HG03039 (cell line): ENCODE measurements at regions not wholly inside any gene's neighbourhood (a gene's known extent, or its start where the extent isn't known, plus 50 kb on each side); places are given as distances from the start of the nearest gene placed in this dataset.
"Not testable (repeated sequence)": the region's sequence is repeated elsewhere in the genome, so short reads cannot be mapped to it uniquely, and the experiment has no call there.

Experiments
- ATAC-seq: cut with Tn5 transposase; IDR thresholded peaks from one replicate; pipeline ENCODE4 v1.9.1; 2021; ENCODE audit warnings: mild to moderate bottlenecking, moderate library complexity; ENCODE audit not compliant: unreplicated experiment

DNA sequence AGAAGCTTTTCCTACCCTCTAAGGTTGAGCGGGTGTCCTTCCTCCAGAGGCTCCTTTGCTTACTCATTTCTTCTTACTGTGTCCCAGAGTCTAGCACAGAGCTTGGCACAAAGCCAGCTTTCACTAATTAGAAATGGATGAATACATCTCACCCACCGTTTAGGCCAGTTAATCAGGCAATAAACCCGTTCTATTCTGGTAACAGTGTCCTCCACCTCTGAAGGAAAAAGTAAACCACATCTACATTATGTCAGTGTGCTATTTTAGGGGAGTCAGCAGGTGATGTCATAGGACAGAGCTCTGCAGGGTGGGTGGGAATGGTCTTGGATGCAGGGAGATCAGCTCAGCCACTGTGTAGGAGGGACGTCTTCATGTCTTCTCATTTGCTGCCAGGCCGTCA, 109.2 kb downstream of the OSTF1 start:
- ATAC-seq = no peak

DNA sequence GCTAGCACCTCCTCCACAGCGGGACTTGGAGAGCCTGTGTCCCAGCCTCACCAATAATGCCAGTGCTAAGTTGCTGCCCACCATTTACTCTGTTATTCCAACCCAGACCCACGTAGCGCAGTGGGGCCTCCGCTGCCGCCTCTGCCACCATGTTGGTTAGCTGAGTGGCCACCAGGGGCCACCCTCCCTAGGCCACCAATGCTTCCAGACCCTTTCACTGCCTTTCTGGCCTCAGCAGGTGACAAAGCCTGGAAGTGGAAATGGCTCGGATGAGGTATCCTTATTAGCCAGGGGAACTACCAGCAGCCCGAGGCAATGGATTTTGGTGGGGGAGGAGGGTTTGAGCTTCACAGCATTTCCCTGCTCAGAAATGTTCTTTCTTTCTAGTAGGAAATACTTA, 110.1 kb downstream of the OSTF1 start:
- no peak for ATAC-seq

DNA sequence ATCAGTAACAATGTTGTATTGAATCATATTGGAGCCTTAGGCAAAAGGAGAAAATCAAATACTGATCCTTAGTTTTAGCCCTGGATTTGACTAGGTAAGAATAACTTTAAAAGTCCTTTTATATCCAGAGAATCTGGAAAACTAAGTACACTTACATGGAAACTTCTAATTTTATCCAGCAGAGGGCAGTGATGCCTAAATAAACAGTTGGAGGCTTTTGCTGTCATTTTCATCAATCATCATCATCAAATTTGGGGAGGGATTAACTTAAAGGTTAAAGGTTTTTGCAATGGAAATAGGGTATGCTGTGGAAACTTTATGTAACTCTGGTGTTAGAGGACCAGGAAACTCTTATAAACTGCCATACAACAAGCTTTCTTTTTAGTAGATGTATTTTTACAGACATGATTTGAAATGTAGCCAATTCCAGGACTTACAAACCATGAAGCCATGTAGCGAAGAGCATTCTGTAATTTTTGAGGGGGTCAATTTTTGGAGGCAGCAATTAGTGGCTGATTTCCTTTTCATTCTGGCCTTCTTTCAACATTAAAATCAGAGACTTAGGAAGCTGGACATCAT, 112.7 kb downstream of the OSTF1 start:
- ATAC-seq = no peak

DNA sequence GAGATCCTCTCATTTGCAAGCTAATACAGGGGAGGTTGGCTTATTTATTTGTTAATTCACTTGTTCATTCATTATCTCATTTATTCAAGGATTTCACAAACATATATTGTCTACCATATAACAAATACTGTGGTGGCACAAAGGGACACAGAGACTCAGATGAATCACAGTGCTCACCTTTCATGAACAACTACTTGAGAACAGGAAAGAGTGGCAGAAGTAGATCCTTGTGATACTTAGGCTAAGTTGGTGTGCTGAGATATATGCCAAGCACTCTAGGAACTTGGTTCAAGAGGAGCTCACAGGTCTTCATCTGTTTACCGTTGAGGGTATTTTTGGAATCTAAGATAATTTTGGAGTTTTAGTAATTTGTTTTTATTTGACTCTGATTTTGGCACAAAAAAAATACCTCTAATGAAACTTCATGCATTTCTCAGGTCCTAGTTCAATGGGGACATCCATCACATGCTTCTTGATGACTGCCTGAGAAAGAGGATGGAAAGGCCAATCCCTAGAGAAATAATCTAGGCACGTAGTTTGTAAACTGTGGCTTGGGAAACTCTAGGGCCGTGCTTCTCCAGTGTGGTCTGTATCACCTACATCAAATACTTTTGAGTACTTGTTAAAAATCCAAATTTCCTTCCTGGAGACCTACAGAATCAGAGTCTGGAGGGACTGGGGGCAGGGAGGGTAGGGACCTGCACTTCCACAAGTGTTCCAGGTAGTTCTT, 113.3 kb downstream of the OSTF1 start:
- ATAC-seq = no peak

DNA sequence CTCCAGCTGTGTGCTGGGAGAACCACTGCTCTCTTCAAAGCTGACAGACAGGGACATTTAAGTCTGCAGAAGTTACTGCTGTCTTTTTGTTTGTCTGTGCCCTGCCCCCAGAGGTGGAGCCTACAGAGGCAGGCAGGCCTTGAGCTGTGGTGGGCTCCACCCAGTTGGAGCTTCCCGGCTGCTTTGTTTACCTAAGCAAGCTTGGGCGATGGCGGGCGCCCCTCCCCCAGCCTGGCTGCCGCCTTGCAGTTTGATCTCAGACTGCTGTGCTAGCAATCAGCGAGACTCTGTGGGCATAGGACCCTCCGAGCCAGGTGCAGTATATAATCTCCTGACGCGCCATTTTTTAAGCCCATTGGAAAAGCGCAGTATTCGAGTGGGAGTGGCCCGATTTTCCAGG, 119.7 kb downstream of the OSTF1 start:
- not testable (repeated sequence) for ATAC-seq

DNA sequence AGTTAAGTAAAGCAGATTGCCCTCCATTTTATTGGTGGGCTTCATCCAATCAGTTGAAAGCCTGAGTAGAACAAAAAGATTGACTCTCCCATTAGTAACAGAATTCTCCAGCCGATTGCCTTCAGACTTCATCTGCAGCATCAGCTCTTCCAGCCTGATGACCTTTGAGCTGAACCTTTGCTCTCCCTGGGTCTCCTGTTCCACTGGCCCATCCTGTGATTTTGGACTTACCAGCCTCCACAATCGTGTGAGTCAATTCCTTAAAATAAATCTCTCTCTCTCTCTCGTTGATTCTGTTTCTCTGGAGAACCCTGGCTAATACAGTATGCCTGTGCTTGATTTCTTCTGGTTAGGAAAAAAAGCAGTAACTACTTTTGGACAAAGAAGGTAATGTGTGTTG, 121.9 kb downstream of the OSTF1 start:
- ATAC-seq = no peak

DNA sequence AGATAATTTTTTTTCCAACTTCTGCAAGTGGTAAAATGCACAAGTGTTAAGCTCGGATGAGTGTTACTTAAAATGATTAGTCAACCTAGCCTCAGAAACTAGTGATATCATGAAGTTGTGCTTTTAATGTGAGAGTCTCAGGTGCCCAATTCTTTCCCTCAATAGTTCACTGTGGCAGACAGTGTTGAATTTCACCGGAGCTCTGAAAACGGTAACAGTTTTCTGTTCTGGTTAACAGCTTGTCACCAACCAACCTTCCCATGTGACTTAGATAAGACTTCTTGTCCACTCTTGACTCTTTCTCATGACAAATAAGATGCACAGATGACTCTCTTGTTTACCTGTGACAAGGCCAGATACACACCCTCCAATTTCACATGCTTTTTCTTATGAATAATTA, 125.5 kb downstream of the OSTF1 start:
- ATAC-seq = no peak

DNA sequence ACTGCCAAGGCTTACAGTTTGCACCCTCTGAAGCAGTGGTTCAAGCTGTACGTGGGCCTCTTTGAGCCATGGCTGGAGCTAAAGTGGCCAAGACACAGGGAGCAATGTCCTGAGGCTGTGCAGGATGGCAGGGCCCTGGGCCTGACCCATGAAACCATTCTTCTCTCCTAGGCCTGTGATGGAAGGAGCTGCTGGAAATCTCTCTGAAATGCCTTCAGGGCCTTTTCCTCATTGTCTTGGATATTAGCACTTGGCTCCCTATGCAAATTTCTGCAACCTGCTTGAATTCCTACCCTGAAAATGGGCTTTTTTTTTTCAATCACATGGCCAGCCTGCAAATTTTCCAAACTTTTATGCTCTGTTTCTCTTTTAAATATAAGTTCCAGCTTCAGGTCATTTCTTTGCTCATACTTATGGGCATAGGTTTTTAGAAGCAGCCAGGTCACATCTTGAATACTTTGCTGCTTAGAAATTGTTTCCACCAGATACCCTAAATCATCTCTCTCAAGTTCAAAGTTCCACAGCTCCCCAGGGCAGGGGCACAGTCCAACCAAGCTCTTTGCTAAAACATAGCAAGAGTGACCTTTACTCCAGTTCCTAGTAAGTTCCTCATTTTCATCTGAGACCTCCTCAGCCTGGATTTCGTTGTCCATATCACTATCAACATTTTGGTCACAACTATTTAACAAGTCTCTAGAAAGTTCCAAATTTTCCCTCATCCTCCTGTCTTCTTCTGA, 138.3 kb downstream of the OSTF1 start:
- no peak for ATAC-seq

DNA sequence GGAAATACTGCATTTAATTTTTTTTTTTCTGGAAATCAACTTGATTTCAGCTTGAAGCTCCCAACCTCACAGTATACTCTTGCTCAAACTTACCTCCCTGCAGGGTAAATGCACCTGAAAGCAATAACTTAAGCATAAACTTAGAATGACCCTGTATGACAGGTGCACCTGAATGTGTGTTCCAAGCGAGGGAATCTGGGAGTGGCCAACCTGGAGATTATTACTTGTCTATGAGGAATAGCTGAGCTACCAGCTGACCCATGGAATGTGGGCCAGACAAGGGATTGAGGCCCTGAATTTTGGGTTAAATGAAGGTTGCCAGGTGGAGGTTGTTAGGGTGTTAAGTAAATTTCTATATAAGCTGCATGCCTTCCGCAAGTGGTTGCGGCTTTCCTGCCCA, 140.6 kb downstream of the OSTF1 start:
- no peak for ATAC-seq

DNA sequence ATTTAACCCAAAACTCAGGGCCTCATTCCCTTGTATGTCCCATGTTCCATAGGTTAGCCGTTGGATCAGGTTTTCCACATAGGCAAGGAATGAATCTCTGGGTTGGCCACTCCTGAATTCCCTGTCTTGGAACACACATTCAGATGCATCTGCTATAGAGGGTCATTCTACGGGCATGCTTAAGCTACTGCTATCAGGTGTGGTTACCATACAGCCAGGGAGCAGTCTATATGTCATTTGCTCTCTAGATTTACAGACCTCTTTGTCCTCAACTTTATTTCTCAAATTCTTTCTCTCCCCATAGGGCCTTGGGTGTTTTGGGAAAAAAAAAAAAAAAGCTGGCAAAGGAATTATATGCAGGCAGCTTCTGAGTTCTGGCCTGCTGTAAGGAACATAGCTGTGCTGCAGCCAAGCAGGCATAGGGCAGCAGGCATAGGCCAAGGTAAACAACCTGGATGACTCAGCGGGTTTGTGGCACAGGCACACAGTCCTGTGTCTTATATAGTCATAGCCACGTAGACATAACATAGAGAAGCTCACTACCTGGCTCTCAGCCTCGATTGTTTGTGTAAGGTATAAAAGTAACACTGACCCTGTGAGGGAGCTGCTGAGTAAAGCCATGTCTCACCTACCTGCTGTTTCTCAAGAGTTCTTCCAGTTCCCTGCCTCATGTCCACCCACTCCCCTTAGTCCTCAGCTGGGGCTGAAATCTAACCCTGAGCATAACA, 141.5 kb downstream of the OSTF1 start:
- ATAC-seq = no peak

DNA sequence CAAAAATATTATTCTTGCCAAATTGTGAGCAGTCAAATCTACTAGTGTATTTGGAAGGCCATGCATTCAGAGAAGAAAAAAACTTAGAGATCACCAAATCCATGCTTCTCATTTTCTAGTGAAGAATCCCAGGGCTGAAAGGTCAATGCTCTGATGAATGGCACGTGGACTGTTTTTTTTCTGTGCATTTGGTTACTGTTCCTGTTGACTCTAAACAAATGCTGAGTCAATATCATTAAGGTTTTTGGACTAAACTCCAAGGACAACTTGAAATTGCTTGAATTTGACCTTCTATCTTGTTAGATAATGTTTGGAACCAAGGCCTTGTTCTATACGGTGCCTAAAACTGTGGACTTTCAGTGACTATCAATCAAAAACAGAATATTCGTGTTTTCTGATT, 142.2 kb downstream of the OSTF1 start:
- ATAC-seq = no peak

DNA sequence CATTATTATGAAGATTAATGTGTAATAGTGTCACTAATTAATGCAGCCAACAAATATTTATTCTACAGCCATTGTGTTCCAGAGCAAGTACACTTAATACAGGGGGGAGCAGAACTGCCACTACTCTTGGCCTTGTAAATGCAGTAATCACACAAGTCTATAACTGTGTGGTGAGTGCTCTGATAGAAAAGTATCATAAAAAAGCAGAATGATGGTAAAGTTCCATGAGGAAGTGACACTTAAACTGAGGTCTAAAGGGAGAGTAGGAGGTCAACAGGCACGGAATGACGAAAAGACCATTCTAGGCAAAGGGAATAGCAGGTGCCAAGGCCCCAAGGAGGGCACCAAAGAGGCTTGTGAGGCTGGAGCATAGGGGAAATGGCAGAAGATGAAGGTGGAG, 142.9 kb downstream of the OSTF1 start:
- ATAC-seq = no peak

DNA sequence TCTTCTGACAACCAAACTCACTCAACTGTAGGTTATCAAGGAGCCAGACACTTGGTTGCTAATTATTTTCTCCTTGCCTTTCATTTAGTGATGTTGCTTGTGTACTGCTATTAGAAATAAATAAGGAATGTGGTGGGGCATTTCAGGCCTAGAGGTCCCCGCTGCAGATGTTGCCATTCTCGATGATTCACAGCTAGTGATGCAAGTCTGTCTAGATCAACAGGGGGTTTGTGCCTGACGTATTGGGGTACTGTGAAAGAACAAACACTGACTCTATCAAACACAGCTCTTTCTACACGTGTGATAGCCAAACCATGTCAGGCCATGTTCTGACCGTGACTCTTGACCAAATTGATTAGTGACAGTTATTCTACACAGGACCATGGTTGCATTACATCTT, 144.7 kb downstream of the OSTF1 start:
- ATAC-seq = no peak

DNA sequence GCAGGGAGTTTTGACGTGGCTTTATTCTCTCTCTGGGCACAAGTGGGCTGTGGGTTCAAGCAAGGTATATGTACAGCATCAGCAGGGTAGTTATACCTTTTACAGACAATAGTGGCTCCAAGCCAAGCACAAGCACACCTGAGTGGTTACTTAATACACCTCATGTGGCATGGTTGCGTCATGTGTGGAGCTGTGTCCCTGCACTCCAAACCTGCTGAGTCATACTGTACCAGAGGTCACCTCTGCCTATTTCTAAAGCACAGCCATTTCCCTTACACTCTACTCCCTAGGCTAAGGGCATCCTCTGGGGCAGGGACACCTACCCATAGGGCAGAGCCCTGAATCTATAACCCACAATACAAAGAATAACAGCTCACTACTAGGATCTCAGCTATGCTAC, 147.3 kb downstream of the OSTF1 start:
- ATAC-seq = no peak

DNA sequence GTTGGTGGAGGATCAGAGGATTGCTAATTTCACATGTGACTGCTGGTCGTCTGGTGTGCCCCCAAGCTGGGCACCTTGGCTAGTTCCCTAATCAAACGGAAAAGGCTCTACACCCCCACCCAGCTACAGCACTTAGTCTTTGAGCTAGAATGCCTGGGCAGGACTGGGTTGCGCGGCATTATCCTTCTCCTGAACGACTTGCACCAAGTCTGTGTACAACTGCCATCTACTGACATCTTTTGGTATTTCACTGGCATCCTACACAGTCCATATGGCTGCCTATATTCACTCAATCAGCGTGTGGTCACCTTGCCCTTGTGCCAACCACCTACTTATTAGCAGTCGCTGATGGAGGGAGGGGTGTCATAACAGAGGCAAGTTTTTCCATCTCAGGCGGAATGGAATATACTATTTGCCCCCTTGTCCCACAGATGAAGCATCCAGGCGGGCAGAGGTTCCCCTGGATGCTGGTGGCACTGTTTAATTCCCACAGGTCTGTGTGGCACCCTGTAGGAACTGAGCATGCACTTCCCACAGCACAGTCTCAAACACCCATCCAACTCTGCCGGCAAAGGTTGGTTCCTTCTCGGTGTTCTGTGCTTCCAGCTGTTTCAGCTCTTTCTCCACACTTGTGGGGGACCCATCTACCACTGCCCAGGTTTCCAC, 150.1 kb downstream of the OSTF1 start:
- ATAC-seq = peak; percentile 94

DNA sequence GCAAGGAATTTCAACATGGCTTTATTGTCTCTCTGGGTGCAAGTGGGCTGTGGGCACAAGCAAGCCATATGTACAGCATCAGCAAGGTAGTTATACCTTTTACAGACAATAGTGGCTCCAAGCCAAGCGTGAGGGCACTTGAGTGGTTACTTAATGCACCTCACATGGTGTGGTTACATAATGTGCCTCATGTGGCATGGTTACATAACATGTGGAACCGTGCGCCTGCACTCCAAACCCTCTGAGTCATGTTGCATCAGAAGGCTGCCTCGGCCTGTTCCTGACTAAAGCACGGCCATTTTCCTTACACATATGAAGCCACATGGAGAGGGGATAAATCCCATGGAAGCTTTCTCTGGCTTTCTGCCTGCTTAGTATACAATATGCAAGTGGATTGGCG, 150.9 kb downstream of the OSTF1 start:
- ATAC-seq = no peak

DNA sequence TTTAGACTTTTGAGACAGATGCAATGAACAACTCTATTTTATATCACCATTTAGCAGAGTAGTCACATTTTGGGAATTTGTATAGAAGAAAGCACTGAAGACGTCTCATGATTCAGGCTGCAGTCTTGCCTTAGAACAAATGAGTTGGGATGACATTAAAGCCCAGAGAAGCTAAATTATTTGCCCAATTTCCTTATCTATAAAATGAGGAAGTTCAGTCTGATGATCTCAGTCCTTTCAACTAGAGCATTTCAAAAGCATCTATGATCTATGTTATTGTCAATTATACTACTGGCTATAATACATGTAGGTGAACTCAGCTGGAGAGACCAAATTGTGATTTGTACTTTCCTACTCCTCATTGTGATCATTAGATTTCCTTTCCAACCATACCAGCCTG, 154.1 kb downstream of the OSTF1 start:
- no peak for ATAC-seq

DNA sequence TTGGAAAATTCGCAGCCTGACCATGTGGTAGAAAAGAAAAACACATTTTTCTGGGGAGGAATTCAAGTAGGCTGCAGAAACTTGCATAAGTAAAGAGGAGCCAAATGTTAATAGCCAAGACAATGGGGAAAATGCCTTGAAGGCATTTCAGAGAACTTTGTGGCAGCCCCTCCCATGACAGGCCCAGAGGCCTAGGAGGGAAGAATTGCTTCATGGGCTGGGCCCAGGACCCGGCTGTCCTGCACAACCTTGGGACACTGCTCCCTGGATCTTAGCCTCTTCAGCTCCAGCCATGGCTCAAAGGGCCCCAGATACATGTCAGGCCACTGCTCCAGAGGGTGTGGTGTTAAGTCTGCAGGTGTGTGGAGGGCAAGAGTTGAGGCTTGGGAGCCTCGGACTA, 158.6 kb downstream of the OSTF1 start:
- ATAC-seq = no peak

DNA sequence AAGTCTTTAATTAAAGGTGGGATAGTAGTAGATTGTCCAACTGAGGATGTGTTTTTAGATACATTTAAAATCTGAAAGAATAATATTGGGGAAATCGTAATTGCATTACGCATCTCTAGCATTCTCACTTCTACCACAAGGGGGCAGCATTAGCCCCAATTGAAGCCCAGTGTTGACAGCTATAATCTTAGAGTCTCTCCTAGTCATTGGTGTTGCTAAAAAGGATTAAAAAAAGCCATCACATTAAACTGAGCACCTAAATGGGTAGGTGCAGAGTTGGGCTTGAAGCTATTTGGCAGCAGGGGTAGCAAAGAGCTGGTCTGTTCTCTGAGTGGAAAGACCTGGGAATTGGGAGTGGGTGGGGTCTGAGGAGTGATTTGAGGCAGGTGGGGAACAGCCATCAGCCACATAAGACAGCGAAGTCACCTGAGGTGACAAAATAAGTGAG, 177.2 kb downstream of the OSTF1 start:
- no peak for ATAC-seq

DNA sequence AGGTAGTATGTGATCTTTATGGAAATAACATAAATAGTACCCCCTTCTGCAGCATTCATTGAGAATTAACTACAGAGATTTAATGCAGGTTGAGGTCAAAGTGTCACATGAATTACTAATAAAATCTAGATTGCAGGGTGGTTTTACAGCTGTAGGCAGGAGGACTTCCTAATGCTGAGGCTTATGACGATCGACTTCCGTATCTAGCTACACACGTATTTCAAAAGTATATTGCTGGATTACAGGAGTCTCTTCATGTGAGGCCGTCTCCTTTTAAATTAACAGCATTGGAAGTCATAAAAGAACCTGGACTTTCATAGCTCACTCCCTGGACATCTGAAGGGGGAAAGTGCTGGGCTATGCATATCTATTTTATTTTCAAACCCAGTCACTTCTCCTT, 180.9 kb downstream of the OSTF1 start:
- ATAC-seq = no peak

DNA sequence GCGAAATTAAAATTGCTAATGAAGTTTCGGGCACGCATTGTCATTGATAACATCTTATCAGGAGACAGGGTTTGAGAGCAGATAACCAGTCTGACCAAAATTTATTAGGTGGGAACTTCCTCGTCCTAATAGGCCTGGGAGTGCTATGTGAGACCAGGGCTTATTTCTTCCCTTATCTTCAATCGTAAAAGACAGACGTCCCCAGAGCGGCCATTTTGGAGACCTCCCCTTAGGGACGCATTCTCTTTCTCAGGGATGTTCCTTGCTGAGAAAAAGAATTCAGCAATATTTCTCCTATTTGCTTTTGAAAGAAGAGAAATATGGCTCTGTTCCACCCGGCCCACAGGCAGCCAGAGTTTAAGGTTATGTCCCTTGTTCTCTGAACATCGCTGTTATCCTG, 184.7 kb downstream of the OSTF1 start:
- ATAC-seq = not testable (repeated sequence)
